GM23248 (cell line): ENCODE measurements at regions not wholly inside any gene's neighbourhood (a gene's known extent, or its start where the extent isn't known, plus 50 kb on each side); places are given as distances from the start of the nearest gene placed in this dataset.

Experiments used
- EZH2 ChIP-seq: fragments of 200-600 bp; sonication (generic); IDR thresholded peaks from 2 replicates; pipeline ENCODE4 v1.6.1; 2018; ENCODE audit warnings: antibody characterized with exemption, mild to moderate bottlenecking; ENCODE audit not compliant: insufficient read depth, poor library complexity, severe bottlenecking
- EZH2phosphoT487 ChIP-seq: fragments of 200-600 bp; sonication (generic); IDR thresholded peaks from 2 replicates; pipeline ENCODE4 v1.6.1; 2018; ENCODE audit warnings: antibody characterized with exemption, moderate library complexity, mild to moderate bottlenecking, low read depth; ENCODE audit not compliant: insufficient read depth

- TF ChIP-seq EZH2: no peak
- TF ChIP-seq EZH2phosphoT487: no peak
Measured at GRCh38 chr6:51260003-51260402, 441.3 kb downstream of the TFAP2B start.
